ENCODE measurements at regions not wholly inside any gene's neighbourhood (a gene's known extent, or its start where the extent isn't known, plus 50 kb on each side); places are given as distances from the start of the nearest gene placed in this dataset.

- no peak for TF ChIP-seq POLR2A (IDR thresholded peaks at IDR 0.05; ENCODE audit: extremely low read depth, insufficient read length)
- no peak for TF ChIP-seq CTCF (IDR thresholded peaks at IDR 0.05; ENCODE audit: low read depth, low read length)
- no peak for TF ChIP-seq MYC (IDR thresholded peaks at IDR 0.05; ENCODE audit: low read depth, low read length)
- TF ChIP-seq MAX (IDR thresholded peaks at IDR 0.05; ENCODE audit: low read depth, low read length), result no peak
Observed at GRCh38 chrX:150254909-150255308, 108.2 kb upstream of the MAMLD1 start.
